ENCODE measurements at regions not wholly inside any gene's neighbourhood (a gene's known extent, or its start where the extent isn't known, plus 50 kb on each side); places are given as distances from the start of the nearest gene placed in this dataset.
A peak's percentile ranks its signal among the peaks of the same experiment; 100 is the strongest.

GRCh38 chr20:22335210-22335609 lies 249.2 kb downstream of the FOXA2 start:
- no peaks in the 10 kb centered on the region for H3K27me3 ChIP-seq
- DNase-seq = no peak
- TF ChIP-seq POLR2A (IDR thresholded peaks at IDR 0.05) (no peak), CTCF (IDR thresholded peaks at IDR 0.05) (no peak)
- no peak overlapping the region for H3K27ac ChIP-seq
- no peaks in the 10 kb centered on the region for H3K36me3 ChIP-seq (ENCODE audit: low read depth, missing control alignments)
- no peak overlapping the region for H3K4me3 ChIP-seq
- 67 to 72% methylated on average over 3 to 4 of the region's 4 CpGs for WGBS, 2 donors
- intact Hi-C loops (cut with DNase I; ENCODE audit: low total_unique reads) = no loop called here
- no peaks in the 10 kb centered on the region for H3K4me1 ChIP-seq
- no peaks in the 10 kb centered on the region for H3K9me3 ChIP-seq

GRCh38 chr20:22333885-22334545 lies 250.4 kb downstream of the FOXA2 start:
- peak; percentile 82 for DNase-seq
- H3K27ac ChIP-seq = no peak overlapping the region
- no peaks in the 10 kb centered on the region for H3K27me3 ChIP-seq
- TF ChIP-seq POLR2A (IDR thresholded peaks at IDR 0.05) (no peak), CTCF (IDR thresholded peaks at IDR 0.05) (peak in 2 of 3 experiments; percentile 56 to 73)
- 26 to 33% methylated on average over 19 of the region's 19 CpGs for WGBS, 2 donors
- H3K4me1 ChIP-seq = no peaks in the 10 kb centered on the region
- H3K9me3 ChIP-seq = no peaks in the 10 kb centered on the region
- H3K4me3 ChIP-seq = no peak overlapping the region
- intact Hi-C loops (cut with DNase I; ENCODE audit: low total_unique reads) = no loop called here
- H3K36me3 ChIP-seq (ENCODE audit: low read depth, missing control alignments) = no peaks in the 10 kb centered on the region

GRCh38 chr20:22324505-22324904 lies 259.9 kb downstream of the FOXA2 start:
- DNase-seq = no peak
- TF ChIP-seq POLR2A (IDR thresholded peaks at IDR 0.05) (no peak), CTCF (IDR thresholded peaks at IDR 0.05) (no peak)
- Histone ChIP-seq H3K36me3 (ENCODE audit: low read depth, missing control alignments) (no peaks in the 10 kb centered on the region), H3K27me3 (no peaks in the 10 kb centered on the region), H3K4me3 (no peak overlapping the region), H3K4me1 (no peaks in the 10 kb centered on the region), H3K9me3 (no peaks in the 10 kb centered on the region), H3K27ac (no peak overlapping the region)
- whole genome bisulfite sequencing, 2 donors = 42 to 43% methylated on average over 2 of the region's 2 CpGs
- intact Hi-C loops (cut with DNase I; ENCODE audit: low total_unique reads) = no loop called here

GRCh38 chr20:22322513-22322912 lies 261.9 kb downstream of the FOXA2 start:
- Histone ChIP-seq H3K36me3 (ENCODE audit: low read depth, missing control alignments) (no peaks in the 10 kb centered on the region), H3K4me1 (no peaks in the 10 kb centered on the region), H3K4me3 (no peak overlapping the region), H3K27me3 (no peaks in the 10 kb centered on the region), H3K27ac (no peak overlapping the region), H3K9me3 (no peaks in the 10 kb centered on the region)
- no peak for DNase-seq
- intact Hi-C loops (cut with DNase I; ENCODE audit: low total_unique reads) = no loop called here
- 42% methylated on average over 2 of the region's 2 CpGs for WGBS, 2 donors
- no peak for TF ChIP-seq POLR2A (IDR thresholded peaks at IDR 0.05)
- TF ChIP-seq CTCF (IDR thresholded peaks at IDR 0.05) = no peak

GRCh38 chr20:22321191-22321590 lies 263.2 kb downstream of the FOXA2 start:
- Histone ChIP-seq H3K4me1 (no peaks in the 10 kb centered on the region), H3K36me3 (ENCODE audit: low read depth, missing control alignments) (no peaks in the 10 kb centered on the region), H3K27me3 (no peaks in the 10 kb centered on the region), H3K9me3 (no peaks in the 10 kb centered on the region), H3K4me3 (no peak overlapping the region), H3K27ac (no peak overlapping the region)
- DNase-seq = no peak
- intact Hi-C loops (cut with DNase I; ENCODE audit: low total_unique reads) = no loop called here
- TF ChIP-seq POLR2A (IDR thresholded peaks at IDR 0.05) (no peak), CTCF (IDR thresholded peaks at IDR 0.05) (no peak)
- 69 to 71% methylated on average over 1 of the region's 1 CpG for WGBS, 2 donors

Measured in testis (tissue), 2 donors.